ENCODE measurements at regions not wholly inside any gene's neighbourhood (a gene's known extent, or its start where the extent isn't known, plus 50 kb on each side); places are given as distances from the start of the nearest gene placed in this dataset.
A peak's percentile ranks its signal among the peaks of the same experiment; 100 is the strongest.

GRCh38 chr1:29385966-29386365 is 149.6 kb downstream of the PTPRU start:
- DNase-seq (ENCODE audit: low spot score): no peak

- no peak for DNase-seq (ENCODE audit: low spot score)
Measured at GRCh38 chr1:29384496-29385015, 148.2 kb downstream of the PTPRU start.

GRCh38 chr1:29383746-29384371 is 147.5 kb downstream of the PTPRU start:
- peak; percentile 21 for DNase-seq (ENCODE audit: low spot score)

- DNase-seq (ENCODE audit: low spot score): peak; percentile 7
Measured at GRCh38 chr1:29382851-29383745, 146.8 kb downstream of the PTPRU start.

- DNase-seq (ENCODE audit: low spot score): no peak
Measured at GRCh38 chr1:29381426-29381825, 145.1 kb downstream of the PTPRU start.

- DNase-seq (ENCODE audit: low spot score): no peak
Measured at GRCh38 chr1:29380532-29380931, 144.2 kb downstream of the PTPRU start.

GRCh38 chr1:29379443-29380073 is 143.2 kb downstream of the PTPRU start:
- no peak for DNase-seq (ENCODE audit: low spot score)

Measured in umbilical cord (tissue), 1 donor.